GM12874 (cell line): ENCODE measurements at regions not wholly inside any gene's neighbourhood (a gene's known extent, or its start where the extent isn't known, plus 50 kb on each side); places are given as distances from the start of the nearest gene placed in this dataset.

Experiments used
- TF ChIP-seq, protein P1 (sequence below): IDR thresholded peaks from 2 replicates; pipeline ENCODE4 v1.5.1; 2011; ENCODE audit warnings: low read depth, mild to moderate bottlenecking, control low read depth, low read length, moderate library complexity; ENCODE audit not compliant: insufficient read depth

DNA sequence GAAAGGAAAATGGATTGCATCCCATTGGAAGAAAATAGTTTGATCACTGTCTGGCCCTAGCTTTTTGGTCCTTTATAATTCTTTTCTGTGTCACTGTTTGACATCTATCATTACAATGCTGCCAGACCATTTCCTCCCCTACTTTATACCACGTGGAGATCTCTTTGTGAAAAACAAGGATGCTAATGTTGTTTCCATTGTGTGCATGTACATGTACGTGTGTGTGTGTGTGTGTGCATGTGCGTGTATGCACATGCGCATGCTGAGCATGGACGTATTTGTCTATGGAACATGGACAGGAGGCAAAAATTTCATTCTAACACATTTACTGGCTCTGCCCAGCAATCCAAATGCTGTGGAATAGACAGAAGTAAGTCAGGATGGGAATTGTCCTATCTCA, 153.1 kb upstream of the PLXNA2 start:
- TF ChIP-seq, protein P1, sequence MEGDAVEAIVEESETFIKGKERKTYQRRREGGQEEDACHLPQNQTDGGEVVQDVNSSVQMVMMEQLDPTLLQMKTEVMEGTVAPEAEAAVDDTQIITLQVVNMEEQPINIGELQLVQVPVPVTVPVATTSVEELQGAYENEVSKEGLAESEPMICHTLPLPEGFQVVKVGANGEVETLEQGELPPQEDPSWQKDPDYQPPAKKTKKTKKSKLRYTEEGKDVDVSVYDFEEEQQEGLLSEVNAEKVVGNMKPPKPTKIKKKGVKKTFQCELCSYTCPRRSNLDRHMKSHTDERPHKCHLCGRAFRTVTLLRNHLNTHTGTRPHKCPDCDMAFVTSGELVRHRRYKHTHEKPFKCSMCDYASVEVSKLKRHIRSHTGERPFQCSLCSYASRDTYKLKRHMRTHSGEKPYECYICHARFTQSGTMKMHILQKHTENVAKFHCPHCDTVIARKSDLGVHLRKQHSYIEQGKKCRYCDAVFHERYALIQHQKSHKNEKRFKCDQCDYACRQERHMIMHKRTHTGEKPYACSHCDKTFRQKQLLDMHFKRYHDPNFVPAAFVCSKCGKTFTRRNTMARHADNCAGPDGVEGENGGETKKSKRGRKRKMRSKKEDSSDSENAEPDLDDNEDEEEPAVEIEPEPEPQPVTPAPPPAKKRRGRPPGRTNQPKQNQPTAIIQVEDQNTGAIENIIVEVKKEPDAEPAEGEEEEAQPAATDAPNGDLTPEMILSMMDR: no peak

DNA sequence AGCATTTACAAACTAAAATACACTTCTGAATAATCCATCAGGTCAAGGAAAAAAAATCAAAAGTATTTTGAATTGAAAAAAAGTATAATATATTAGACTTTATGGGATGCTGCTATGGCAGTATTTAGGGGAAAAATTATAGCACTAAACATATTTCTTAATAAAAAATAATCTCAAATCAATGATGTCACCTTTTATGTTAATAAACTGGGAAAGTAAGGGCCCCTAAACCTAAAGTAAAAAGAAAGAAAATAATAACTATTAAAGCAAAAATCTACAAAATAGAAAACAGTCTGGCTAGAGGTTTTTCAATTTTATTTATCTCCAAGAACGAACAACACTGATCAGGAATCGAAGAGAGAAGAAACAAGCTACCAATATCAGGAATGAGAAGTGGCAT, 160.8 kb upstream of the PLXNA2 start:
- TF ChIP-seq, protein P1: no peak

DNA sequence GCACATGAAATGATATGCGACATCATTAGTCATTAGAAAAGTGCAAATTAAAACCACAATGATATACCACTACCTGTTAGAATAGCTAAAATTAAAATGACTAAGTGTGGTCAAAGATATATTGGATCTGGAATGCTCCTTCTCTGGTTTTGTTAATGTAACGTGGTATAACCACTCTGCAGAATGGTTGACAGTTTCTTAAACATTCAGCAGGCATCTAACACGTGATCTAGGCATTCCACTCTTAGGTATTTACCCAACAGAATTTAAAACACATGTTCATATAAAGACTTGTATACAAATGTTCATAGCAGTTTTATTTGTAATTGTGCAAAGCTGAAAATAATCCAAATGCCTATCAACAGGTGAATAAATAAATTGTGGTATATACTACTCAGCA, 165.0 kb upstream of the PLXNA2 start:
- TF ChIP-seq, protein P1: no peak

GRCh38 chr1:208410409-208410808, 166.2 kb upstream of the PLXNA2 start:
- TF ChIP-seq, protein P1: no peak

DNA sequence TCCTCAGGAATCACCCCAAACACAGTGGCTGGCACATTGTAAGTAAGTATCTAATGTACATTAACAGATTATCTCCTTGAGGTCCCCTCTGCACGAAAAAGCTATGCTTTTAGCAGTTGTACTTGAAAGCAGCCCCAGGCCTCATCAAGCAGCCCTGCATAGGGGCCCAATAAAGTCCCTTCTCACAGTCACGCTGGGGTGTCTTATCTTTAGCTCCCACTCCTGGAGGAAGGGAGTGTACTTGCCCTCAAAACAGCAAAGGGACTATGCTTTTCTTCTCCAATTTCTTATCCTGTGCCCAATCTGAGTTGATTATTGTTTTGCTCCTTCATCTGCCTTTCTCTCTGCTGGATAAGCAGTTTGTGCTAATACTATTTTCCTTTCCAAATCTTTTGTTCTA, 168.8 kb upstream of the PLXNA2 start:
- TF ChIP-seq, protein P1: no peak

- TF ChIP-seq, protein P1: no peak
Measured at GRCh38 chr1:208418667-208419066, 174.5 kb upstream of the PLXNA2 start.

DNA sequence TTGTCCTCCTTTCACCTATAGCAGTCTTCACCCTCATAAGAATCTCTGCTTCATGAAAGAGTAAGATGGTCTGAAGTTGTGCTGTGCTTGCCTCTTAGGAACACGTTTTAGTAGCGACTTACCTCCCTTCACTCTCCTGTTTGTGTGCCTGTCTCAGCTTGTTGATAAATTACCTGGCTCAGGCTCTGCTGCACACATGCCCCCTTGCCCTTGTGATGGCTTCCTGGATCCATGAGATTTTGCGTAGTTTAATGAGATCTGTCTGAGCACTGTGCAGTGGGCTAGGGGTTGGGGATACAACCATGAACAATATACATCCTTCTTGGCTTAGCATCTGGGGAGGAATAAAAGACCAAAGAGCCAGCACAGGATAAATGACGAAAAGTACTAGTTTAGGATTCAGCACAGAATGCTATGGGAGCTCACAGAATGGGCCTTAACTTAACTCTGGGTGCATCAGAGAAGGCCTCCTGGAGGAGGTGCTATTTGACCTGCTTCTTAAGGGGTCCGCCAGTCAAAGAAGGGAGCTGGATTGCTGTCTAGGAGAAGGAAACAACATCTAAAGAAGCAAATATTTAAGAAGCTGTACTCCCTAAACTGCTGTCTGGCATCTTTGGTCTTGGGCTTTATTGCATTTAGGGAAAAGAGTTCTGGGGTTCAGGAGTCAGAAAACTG, 175.7 kb upstream of the PLXNA2 start:
- TF ChIP-seq, protein P1: no peak
